Body of pancreas (tissue), 4 donors: ENCODE measurements at regions not wholly inside any gene's neighbourhood (a gene's known extent, or its start where the extent isn't known, plus 50 kb on each side); places are given as distances from the start of the nearest gene placed in this dataset.

Source experiments
- POLR2A ChIP-seq, 3 donors: fragments of 450-650 bp; IDR thresholded peaks; one replicate each; pipeline ENCODE4 v1.6.1; 2016; ENCODE audit warnings: antibody characterized with exemption in 3 of 3, mild to moderate bottlenecking in 2 of 3
- TF ChIP-seq, protein P1 (sequence below), 7 experiments: fragments of 450-650 bp in 4 of 7; fragments of 200-600 bp in 3 of 7; sonication (generic) in 3 of 7; IDR thresholded peaks; one replicate each; pipeline ENCODE4 v1.5.1; 2016 to 2019; ENCODE audit warnings: antibody characterized with exemption in 7 of 7

DNA sequence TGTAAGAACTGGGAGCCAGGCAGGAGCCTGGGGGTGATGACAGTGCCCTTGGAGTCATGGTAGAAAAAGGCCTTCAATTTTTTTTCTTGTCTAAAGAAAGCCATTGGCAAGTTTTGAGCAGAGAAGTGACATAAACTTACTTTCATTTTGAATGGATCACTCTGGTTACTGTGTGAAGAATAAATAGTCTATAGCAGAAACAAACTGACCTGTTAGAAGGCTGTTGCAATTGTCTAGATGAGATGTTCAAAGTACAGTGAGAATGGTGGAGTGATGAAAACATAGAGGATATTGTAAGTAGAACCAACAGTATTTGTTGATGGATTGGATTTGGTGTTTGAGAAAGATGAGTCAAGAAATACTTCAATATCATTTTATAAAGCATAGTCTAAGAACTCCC, 439.9 kb downstream of the TBL1XR1 start:
- TF ChIP-seq, protein P1, sequence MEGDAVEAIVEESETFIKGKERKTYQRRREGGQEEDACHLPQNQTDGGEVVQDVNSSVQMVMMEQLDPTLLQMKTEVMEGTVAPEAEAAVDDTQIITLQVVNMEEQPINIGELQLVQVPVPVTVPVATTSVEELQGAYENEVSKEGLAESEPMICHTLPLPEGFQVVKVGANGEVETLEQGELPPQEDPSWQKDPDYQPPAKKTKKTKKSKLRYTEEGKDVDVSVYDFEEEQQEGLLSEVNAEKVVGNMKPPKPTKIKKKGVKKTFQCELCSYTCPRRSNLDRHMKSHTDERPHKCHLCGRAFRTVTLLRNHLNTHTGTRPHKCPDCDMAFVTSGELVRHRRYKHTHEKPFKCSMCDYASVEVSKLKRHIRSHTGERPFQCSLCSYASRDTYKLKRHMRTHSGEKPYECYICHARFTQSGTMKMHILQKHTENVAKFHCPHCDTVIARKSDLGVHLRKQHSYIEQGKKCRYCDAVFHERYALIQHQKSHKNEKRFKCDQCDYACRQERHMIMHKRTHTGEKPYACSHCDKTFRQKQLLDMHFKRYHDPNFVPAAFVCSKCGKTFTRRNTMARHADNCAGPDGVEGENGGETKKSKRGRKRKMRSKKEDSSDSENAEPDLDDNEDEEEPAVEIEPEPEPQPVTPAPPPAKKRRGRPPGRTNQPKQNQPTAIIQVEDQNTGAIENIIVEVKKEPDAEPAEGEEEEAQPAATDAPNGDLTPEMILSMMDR (IDR thresholded peaks at IDR 0.05) = no peak
- TF ChIP-seq POLR2A (IDR thresholded peaks at IDR 0.05) = no peak
